Stomach (tissue), 8 donors: ENCODE measurements at regions not wholly inside any gene's neighbourhood (a gene's known extent, or its start where the extent isn't known, plus 50 kb on each side); places are given as distances from the start of the nearest gene placed in this dataset.

Source experiments
- DNase-seq, 2 donors: peaks; one replicate each; pipeline versions ENCODE4 v3.0.0 to v3.0.0-alpha.2; 2013 to 2019
- H3K27ac ChIP-seq, 5 donors: fragments of 200-600 bp in 4 of 5; sonication (generic) in 4 of 5; one replicate each; pipeline ENCODE4 v1.5.1; 2013 to 2019; ENCODE audit warnings: mild to moderate bottlenecking in 1 of 5, moderate library complexity in 1 of 5
- H3K27me3 ChIP-seq, 3 donors: fragments of 200-600 bp; sonication (generic); one replicate each; pipeline ENCODE4 v1.5.1; 2017 to 2019; ENCODE audit warnings: mixed run types in 1 of 3
- H3K36me3 ChIP-seq, 4 donors: fragments of 200-600 bp; sonication (generic); 1 replicate in 3 of 4; 2 replicates in 1 of 4; pipeline ENCODE4 v1.5.1; 2016 to 2019
- H3K4me1 ChIP-seq, 4 donors: fragments of 200-600 bp; sonication (generic); one replicate each; pipeline ENCODE4 v1.5.1; 2016 to 2019
- H3K4me3 ChIP-seq, 4 donors: fragments of 200-600 bp; sonication (generic) in 3 of 4; one replicate each; pipeline ENCODE4 v1.5.1; 2016 to 2019; ENCODE audit warnings: mild to moderate bottlenecking in 1 of 4
- H3K9me3 ChIP-seq, 4 donors: fragments of 200-600 bp; sonication (generic); one replicate each; pipeline ENCODE4 v1.5.1; 2016 to 2019
- EP300 ChIP-seq: sonication (generic); formaldehyde crosslinking; IDR thresholded peaks from one replicate; pipeline ENCODE4 v1.6.1; 2017; ENCODE audit warnings: antibody characterized with exemption
- POLR2A ChIP-seq, 4 donors: fragments of 450-650 bp; IDR thresholded peaks; one replicate each; pipeline ENCODE4 v1.6.1; 2016; ENCODE audit warnings: antibody characterized with exemption in 4 of 4, control low read depth in 2 of 4, mild to moderate bottlenecking in 1 of 4, moderate library complexity in 1 of 4
- POLR2AphosphoS5 ChIP-seq, 3 donors: sonication (generic); formaldehyde crosslinking; IDR thresholded peaks; one replicate each; pipeline ENCODE4 v1.6.1; 2016; ENCODE audit warnings: antibody characterized with exemption in 3 of 3
- WGBS, 5 donors: extraction: QIAGEN DNeasy Blood & Tissue Kit in 3 of 5; methylation state at CpG; one replicate each; pipeline versions ENCODE4 v1.1.5 to v1.1.7; 2013 to 2018; 5-methylcytosine and 5-hydroxymethylcytosine counted together
- intact Hi-C: fragments of 100-400 bp; cut with DNase I; formaldehyde crosslinking; loops from one replicate; pipeline ENCODE4 v1.15.1; 2023; ENCODE audit warnings: low total_unique reads
- TF ChIP-seq, protein P1 (sequence below), 7 experiments: fragments of 450-650 bp in 4 of 7; fragments of 200-600 bp in 3 of 7; sonication (generic) in 3 of 7; IDR thresholded peaks; one replicate each; pipeline ENCODE4 v1.5.1; 2016 to 2019; ENCODE audit warnings: antibody characterized with exemption in 7 of 7, control low read depth in 2 of 7, mild to moderate bottlenecking in 1 of 7
- donor health status: healthy with polysubstance abuse.
- donor health status: Bipolar disorder and iron deficiency.
- donor health status: healthy.

DNA sequence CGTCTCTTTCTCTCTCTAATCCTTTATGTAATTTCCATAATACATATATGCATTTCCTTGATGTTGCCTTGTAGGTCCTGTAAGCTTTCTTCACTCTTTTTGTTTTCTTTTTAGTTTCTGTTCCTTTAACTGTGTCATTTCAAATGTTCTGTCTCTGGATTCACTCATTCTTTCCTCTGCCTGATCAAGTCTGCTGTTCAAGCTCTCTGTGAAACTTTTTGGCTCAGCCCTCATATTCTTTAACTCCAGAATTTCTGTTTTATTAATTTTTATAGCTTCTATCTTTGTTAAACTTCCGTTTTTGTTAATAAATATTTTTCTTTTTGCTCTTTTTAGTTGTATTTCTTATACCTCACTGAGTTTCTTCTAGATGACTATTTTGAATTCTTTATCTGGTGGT, 321.3 kb upstream of the LMO3 start:
- H3K27ac ChIP-seq = no peak overlapping the region
- intact Hi-C loops = no loop called here
- H3K9me3 ChIP-seq = peaks cover 0 to 19% (median 11%) of the 10 kb centered on the region in 4 donors
- WGBS, 5 donors = 62 to 72% (median 65%) methylated on average over 2 of the region's 2 CpGs
- no peaks in the 10 kb centered on the region for H3K36me3 ChIP-seq
- no peak for DNase-seq
- no peak overlapping the region for H3K4me3 ChIP-seq
- no peaks in the 10 kb centered on the region for H3K27me3 ChIP-seq
- H3K4me1 ChIP-seq = no peaks in the 10 kb centered on the region
- TF ChIP-seq EP300 (no peak), POLR2A (IDR thresholded peaks at IDR 0.05) (no peak), POLR2AphosphoS5 (IDR thresholded peaks at IDR 0.05) (no peak)
- TF ChIP-seq, protein P1, sequence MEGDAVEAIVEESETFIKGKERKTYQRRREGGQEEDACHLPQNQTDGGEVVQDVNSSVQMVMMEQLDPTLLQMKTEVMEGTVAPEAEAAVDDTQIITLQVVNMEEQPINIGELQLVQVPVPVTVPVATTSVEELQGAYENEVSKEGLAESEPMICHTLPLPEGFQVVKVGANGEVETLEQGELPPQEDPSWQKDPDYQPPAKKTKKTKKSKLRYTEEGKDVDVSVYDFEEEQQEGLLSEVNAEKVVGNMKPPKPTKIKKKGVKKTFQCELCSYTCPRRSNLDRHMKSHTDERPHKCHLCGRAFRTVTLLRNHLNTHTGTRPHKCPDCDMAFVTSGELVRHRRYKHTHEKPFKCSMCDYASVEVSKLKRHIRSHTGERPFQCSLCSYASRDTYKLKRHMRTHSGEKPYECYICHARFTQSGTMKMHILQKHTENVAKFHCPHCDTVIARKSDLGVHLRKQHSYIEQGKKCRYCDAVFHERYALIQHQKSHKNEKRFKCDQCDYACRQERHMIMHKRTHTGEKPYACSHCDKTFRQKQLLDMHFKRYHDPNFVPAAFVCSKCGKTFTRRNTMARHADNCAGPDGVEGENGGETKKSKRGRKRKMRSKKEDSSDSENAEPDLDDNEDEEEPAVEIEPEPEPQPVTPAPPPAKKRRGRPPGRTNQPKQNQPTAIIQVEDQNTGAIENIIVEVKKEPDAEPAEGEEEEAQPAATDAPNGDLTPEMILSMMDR (IDR thresholded peaks at IDR 0.05) = no peak

DNA sequence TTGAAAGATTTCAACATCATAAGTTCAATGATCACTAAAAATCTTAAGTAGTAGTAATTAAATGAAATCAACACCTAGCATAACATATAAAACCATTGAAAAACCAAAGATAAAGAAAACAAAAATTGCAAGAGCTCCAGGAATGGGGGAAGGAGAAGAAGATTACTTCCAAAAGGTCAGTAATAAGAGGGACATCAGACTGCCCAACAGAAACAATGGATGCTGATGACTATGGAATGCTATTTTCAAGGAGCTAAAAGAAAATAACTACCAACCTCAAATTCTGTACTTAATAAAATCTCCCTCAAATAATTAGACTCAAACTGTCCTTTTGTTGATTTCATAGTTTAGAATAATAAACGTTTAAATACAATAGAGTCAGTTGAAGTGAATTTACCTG, 314.5 kb upstream of the LMO3 start:
- Histone ChIP-seq H3K27me3 (no peaks in the 10 kb centered on the region), H3K4me1 (no peaks in the 10 kb centered on the region), H3K4me3 (no peak overlapping the region), H3K36me3 (no peaks in the 10 kb centered on the region), H3K27ac (no peak overlapping the region), H3K9me3 (peaks cover 0 to 27% (median 2%) of the 10 kb centered on the region in 4 donors)
- DNase-seq = no peak
- WGBS, 5 donors = 76 to 88% (median 84%) methylated on average over 1 of the region's 1 CpG
- TF ChIP-seq POLR2AphosphoS5 (IDR thresholded peaks at IDR 0.05) (no peak), POLR2A (IDR thresholded peaks at IDR 0.05) (no peak)
- intact Hi-C loops = no loop called here

DNA sequence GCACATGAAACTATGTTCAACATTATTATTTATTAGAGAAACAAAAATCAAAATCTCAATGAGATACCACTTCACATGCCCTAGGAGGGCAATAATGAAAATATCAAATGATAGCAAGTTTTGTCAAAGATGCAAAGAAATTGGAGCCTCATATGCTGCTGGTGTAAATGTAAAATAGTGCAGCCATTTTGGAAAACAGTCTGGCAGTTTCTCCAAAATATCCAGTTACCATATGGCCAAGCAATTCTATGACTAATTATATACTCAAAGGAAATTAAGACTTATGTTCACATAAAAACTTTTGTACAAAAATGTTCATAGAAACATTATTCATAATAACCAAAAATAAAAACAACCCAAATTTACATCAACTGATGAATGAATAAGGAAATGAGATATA, 313.6 kb upstream of the LMO3 start:
- Histone ChIP-seq H3K4me1 (no peaks in the 10 kb centered on the region), H3K9me3 (peaks cover 0 to 27% (median 2%) of the 10 kb centered on the region in 4 donors), H3K27me3 (no peaks in the 10 kb centered on the region), H3K4me3 (no peak overlapping the region), H3K27ac (no peak overlapping the region), H3K36me3 (no peaks in the 10 kb centered on the region)
- intact Hi-C loops = no loop called here
- no peak for DNase-seq
- TF ChIP-seq POLR2A (IDR thresholded peaks at IDR 0.05) = no peak
- TF ChIP-seq EP300 = no peak
- no peak for TF ChIP-seq POLR2AphosphoS5 (IDR thresholded peaks at IDR 0.05)
- TF ChIP-seq, protein P1 (IDR thresholded peaks at IDR 0.05) = no peak

DNA sequence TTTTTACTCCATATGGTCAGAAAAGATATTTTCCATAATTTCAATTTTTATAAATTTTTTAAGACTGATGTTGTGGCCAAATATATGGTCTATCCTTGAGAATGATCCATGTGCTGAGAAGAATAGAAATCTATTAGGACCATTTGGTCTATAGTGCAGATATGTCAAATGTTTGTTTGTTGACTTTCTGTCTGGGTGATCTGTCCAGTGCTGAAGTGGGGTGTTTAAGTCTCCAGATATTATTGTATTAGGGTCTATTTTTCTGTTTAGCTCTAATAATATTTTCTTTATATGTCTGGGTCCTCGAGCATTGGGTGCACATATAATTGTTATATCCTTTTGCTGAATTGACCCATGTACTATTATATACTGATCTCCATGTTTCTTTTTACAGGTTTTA, 308.9 kb upstream of the LMO3 start:
- Histone ChIP-seq H3K9me3 (peaks cover 0 to 12% (median under 1%) of the 10 kb centered on the region in 4 donors), H3K27me3 (no peaks in the 10 kb centered on the region), H3K4me1 (no peaks in the 10 kb centered on the region), H3K4me3 (no peak overlapping the region), H3K36me3 (no peaks in the 10 kb centered on the region), H3K27ac (no peak overlapping the region)
- WGBS, 5 donors = 53 to 77% (median 63%) methylated on average over 1 of the region's 1 CpG
- no peak for DNase-seq
- TF ChIP-seq EP300 (no peak), POLR2A (IDR thresholded peaks at IDR 0.05) (no peak), POLR2AphosphoS5 (IDR thresholded peaks at IDR 0.05) (no peak)
- TF ChIP-seq, protein P1 (IDR thresholded peaks at IDR 0.05) = no peak
- intact Hi-C loops = no loop called here

DNA sequence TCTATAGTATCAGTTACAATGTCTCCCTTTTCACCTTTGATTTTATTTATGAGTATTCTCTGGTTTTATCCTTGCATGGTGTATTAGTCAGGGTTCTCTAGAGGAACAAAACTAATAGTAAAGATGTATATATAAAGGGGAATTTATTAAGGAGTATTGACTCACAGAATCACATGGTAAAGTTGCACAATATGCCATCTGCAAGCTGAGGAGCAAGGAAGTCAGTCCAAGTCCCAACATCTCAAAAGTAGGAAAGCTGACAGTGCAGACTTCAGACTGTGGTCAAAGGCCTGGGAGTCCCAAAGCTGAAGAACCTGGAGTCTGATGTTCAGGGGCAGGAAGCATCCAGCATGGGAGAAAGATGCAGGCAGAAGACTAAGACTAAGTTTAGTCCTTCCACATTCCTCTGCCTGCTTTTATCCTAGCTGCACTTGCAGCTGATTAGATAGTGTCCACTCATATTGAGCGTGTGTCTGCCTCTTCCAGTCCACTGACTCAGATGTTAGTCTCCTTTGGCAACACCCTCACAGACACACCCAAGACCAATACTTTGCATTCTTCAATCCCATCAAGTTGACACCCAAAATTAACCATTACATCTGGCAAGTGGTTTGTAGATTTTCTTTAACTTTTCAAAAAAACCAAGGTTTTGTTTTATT, 308.0 kb upstream of the LMO3 start:
- no peak overlapping the region for H3K27ac ChIP-seq
- no peaks in the 10 kb centered on the region for H3K36me3 ChIP-seq
- intact Hi-C loops = no loop called here
- H3K4me3 ChIP-seq = no peak overlapping the region
- TF ChIP-seq EP300 = no peak
- 45 to 68% (median 50%) methylated on average over 1 of the region's 1 CpG for WGBS, 5 donors
- H3K27me3 ChIP-seq = no peaks in the 10 kb centered on the region
- H3K4me1 ChIP-seq = no peaks in the 10 kb centered on the region
- H3K9me3 ChIP-seq = peaks cover 0 to 9% (median 0%) of the 10 kb centered on the region in 4 donors
- DNase-seq = no peak
